ENCODE measurements at regions not wholly inside any gene's neighbourhood (a gene's known extent, or its start where the extent isn't known, plus 50 kb on each side); places are given as distances from the start of the nearest gene placed in this dataset.
A peak's percentile ranks its signal among the peaks of the same experiment; 100 is the strongest.
"Not testable (repeated sequence)": the region's sequence is repeated elsewhere in the genome, so short reads cannot be mapped to it uniquely, and the experiment has no call there.

- Histone ChIP-seq H3K9me3 (ENCODE audit: control insufficient read depth, insufficient read depth, low read length) (no peaks in the 10 kb centered on the region), H3K4me3 (ENCODE audit: low read depth, low read length) (no peak overlapping the region), H3K27ac (ENCODE audit: low read depth, low read length) (no peak overlapping the region), H3K27me3 (ENCODE audit: control insufficient read depth, insufficient read depth, low read length) (peaks cover 6% of the 10 kb centered on the region), H3K4me1 (ENCODE audit: control insufficient read depth, insufficient read depth, low read length) (peaks cover 14% of the 10 kb centered on the region), H3K36me3 (ENCODE audit: control insufficient read depth, insufficient read depth, low read length) (no peaks in the 10 kb centered on the region)
- WGBS (ENCODE audit: insufficient coverage): 77% methylated on average over 26 of the region's 26 CpGs
- DNase-seq (ENCODE audit: low read depth in 4 of 6, low spot score in 6 of 6): no peak
Measured at GRCh38 chrX:140092121-140092520, 126.8 kb upstream of the CXorf66 start.

- H3K4me1 ChIP-seq (ENCODE audit: control insufficient read depth, insufficient read depth, low read length): peaks cover 14% of the 10 kb centered on the region
- peaks cover 6% of the 10 kb centered on the region for H3K27me3 ChIP-seq (ENCODE audit: control insufficient read depth, insufficient read depth, low read length)
- 15% methylated on average over 88 of the region's 88 CpGs for WGBS (ENCODE audit: insufficient coverage)
- H3K27ac ChIP-seq (ENCODE audit: low read depth, low read length): peak overlapping the region; percentile 47
- no peaks in the 10 kb centered on the region for H3K36me3 ChIP-seq (ENCODE audit: control insufficient read depth, insufficient read depth, low read length)
- H3K9me3 ChIP-seq (ENCODE audit: control insufficient read depth, insufficient read depth, low read length): no peaks in the 10 kb centered on the region
- peak in 2 of 6 donors; percentile 56 to 64 for DNase-seq (ENCODE audit: low read depth in 4 of 6, low spot score in 6 of 6)
- peak overlapping the region; percentile 36 for H3K4me3 ChIP-seq (ENCODE audit: low read depth, low read length)
Measured at GRCh38 chrX:140091125-140091886, 126.0 kb upstream of the CXorf66 start.

- no peak for DNase-seq (ENCODE audit: low read depth in 4 of 6, low spot score in 6 of 6)
- peaks cover 14% of the 10 kb centered on the region for H3K4me1 ChIP-seq (ENCODE audit: control insufficient read depth, insufficient read depth, low read length)
- H3K4me3 ChIP-seq (ENCODE audit: low read depth, low read length): peak overlapping the region; percentile 35
- no peaks in the 10 kb centered on the region for H3K36me3 ChIP-seq (ENCODE audit: control insufficient read depth, insufficient read depth, low read length)
- H3K27ac ChIP-seq (ENCODE audit: low read depth, low read length): peak overlapping the region; percentile 33
- H3K27me3 ChIP-seq (ENCODE audit: control insufficient read depth, insufficient read depth, low read length): peaks cover 6% of the 10 kb centered on the region
- H3K9me3 ChIP-seq (ENCODE audit: control insufficient read depth, insufficient read depth, low read length): no peaks in the 10 kb centered on the region
- WGBS (ENCODE audit: insufficient coverage): 19% methylated on average over 3 of the region's 15 CpGs
Measured at GRCh38 chrX:140090800-140091124, 125.4 kb upstream of the CXorf66 start.

DNA sequence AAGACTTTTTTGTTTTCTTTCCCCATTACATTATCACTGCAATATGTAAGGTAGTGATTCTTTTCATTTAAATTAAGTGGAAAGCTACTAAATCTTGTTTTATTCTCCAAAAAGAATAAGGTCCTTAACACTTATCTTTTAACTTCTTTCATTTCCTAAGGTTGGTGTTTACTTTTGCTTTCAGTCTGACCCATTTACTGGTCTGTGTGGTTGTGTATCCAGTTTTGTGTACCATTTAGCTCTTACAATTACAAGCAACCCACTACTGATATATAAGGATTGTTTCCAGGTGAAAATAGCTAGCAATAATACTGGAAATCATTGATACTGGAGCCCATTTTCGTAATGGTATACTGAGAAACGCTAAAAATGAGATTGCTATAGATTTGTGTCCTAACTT, 123.1 kb upstream of the CXorf66 start:
- no peak for DNase-seq (ENCODE audit: low read depth in 4 of 6, low spot score in 6 of 6)
- H3K36me3 ChIP-seq (ENCODE audit: control insufficient read depth, insufficient read depth, low read length): no peaks in the 10 kb centered on the region
- H3K4me1 ChIP-seq (ENCODE audit: control insufficient read depth, insufficient read depth, low read length): peaks cover 14% of the 10 kb centered on the region
- no peak overlapping the region for H3K27ac ChIP-seq (ENCODE audit: low read depth, low read length)
- no peaks in the 10 kb centered on the region for H3K9me3 ChIP-seq (ENCODE audit: control insufficient read depth, insufficient read depth, low read length)
- WGBS (ENCODE audit: insufficient coverage): no CpG with 5 or more reads among the region's 2 CpGs
- no peak overlapping the region for H3K4me3 ChIP-seq (ENCODE audit: low read depth, low read length)
- H3K27me3 ChIP-seq (ENCODE audit: control insufficient read depth, insufficient read depth, low read length): peaks cover 6% of the 10 kb centered on the region

GRCh38 chrX:140087875-140088274, 122.6 kb upstream of the CXorf66 start:
- Histone ChIP-seq H3K27ac (ENCODE audit: low read depth, low read length) (no peak overlapping the region), H3K4me1 (ENCODE audit: control insufficient read depth, insufficient read depth, low read length) (peaks cover 14% of the 10 kb centered on the region), H3K9me3 (ENCODE audit: control insufficient read depth, insufficient read depth, low read length) (no peaks in the 10 kb centered on the region), H3K4me3 (ENCODE audit: low read depth, low read length) (no peak overlapping the region), H3K27me3 (ENCODE audit: control insufficient read depth, insufficient read depth, low read length) (peaks cover 6% of the 10 kb centered on the region), H3K36me3 (ENCODE audit: control insufficient read depth, insufficient read depth, low read length) (no peaks in the 10 kb centered on the region)
- peak in 1 of 6 donors; percentile 28 for DNase-seq (ENCODE audit: low read depth in 4 of 6, low spot score in 6 of 6)
- 30% methylated on average over 2 of the region's 4 CpGs for WGBS (ENCODE audit: insufficient coverage)

DNA sequence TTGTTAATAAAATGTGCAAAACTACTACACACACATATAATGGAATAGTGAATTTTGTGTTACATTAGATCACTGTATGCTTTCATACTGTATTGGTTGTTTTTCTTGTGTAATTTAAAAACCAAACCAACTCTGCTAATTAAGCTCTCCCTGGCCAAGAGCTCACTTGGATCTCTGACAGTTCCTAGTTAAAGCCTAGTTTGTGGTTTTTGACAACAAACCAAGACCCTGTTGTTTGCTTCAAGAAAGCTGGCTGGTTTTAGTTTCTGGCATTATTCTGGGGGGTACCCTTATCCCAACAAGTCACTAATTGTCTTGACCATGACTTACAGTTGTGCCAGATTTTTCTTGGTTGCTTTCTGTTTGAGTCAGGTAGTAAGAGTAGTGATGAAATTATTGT, 121.4 kb upstream of the CXorf66 start:
- H3K27ac ChIP-seq (ENCODE audit: low read depth, low read length): no peak overlapping the region
- peaks cover 7% of the 10 kb centered on the region for H3K4me1 ChIP-seq (ENCODE audit: control insufficient read depth, insufficient read depth, low read length)
- DNase-seq (ENCODE audit: low read depth in 4 of 6, low spot score in 6 of 6): peak in 2 of 6 donors; percentile 18 to 77
- no peak overlapping the region for H3K4me3 ChIP-seq (ENCODE audit: low read depth, low read length)
- no peaks in the 10 kb centered on the region for H3K9me3 ChIP-seq (ENCODE audit: control insufficient read depth, insufficient read depth, low read length)
- H3K36me3 ChIP-seq (ENCODE audit: control insufficient read depth, insufficient read depth, low read length): no peaks in the 10 kb centered on the region
- H3K27me3 ChIP-seq (ENCODE audit: control insufficient read depth, insufficient read depth, low read length): peaks cover 4% of the 10 kb centered on the region

DNA sequence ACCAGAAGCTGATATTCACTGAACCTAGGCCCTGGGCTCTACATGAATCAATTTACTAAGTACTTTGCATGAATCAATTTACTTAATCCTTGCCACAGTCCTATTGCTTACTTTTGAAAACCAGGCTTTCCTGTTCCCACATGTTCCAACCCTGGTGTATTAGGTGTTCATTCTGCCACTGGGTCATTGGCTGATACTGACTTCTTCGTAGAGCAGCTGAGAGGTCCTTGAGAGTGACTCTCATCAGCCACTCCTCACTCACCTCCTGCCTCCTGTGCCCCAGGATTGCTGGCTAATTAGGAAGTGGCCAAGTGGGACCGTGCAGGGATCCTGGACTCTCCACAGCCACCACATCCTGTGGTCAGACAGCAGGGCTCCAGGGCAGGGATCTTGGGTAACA, 109.5 kb upstream of the CXorf66 start:
- DNase-seq (ENCODE audit: low read depth in 4 of 6, low spot score in 6 of 6): not testable (repeated sequence)
- WGBS (ENCODE audit: insufficient coverage): no CpG with 5 or more reads among the region's 2 CpGs

DNA sequence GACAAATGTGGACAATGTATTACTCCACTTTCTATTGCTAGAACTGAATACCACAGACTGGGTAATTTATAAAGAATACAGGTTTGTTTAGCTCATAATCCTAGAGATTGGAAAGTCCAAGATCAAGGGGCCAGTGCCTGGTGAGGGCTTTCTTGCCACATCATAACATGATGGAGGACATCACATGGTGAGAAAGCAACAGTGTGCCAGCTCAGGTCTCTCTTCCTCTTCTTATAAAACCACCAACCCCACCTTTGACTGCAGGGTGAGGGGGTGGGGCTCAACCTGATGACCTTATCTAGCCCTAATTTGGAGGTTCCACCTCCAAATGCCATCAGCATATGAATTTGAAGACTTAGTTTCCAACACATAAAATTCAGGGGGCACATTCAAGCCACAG, 105.7 kb upstream of the CXorf66 start:
- no peak for DNase-seq (ENCODE audit: low read depth in 4 of 6, low spot score in 6 of 6)

More for the DNA sequence above, 109.5 kb upstream of the CXorf66 start:
- not testable (repeated sequence) for H3K27ac ChIP-seq (ENCODE audit: low read depth, low read length); H3K9me3 ChIP-seq (ENCODE audit: control insufficient read depth, insufficient read depth, low read length); H3K27me3 ChIP-seq (ENCODE audit: control insufficient read depth, insufficient read depth, low read length); H3K4me3 ChIP-seq (ENCODE audit: low read depth, low read length); H3K36me3 ChIP-seq (ENCODE audit: control insufficient read depth, insufficient read depth, low read length); H3K4me1 ChIP-seq (ENCODE audit: control insufficient read depth, insufficient read depth, low read length)

GRCh38 chrX:140065961-140066662, 100.8 kb upstream of the CXorf66 start:
- Histone ChIP-seq H3K4me3 (ENCODE audit: low read depth, low read length) (no peak overlapping the region), H3K9me3 (ENCODE audit: control insufficient read depth, insufficient read depth, low read length) (no peaks in the 10 kb centered on the region), H3K27me3 (ENCODE audit: control insufficient read depth, insufficient read depth, low read length) (no peaks in the 10 kb centered on the region), H3K36me3 (ENCODE audit: control insufficient read depth, insufficient read depth, low read length) (no peaks in the 10 kb centered on the region), H3K4me1 (ENCODE audit: control insufficient read depth, insufficient read depth, low read length) (no peaks in the 10 kb centered on the region), H3K27ac (ENCODE audit: low read depth, low read length) (no peak overlapping the region)
- DNase-seq (ENCODE audit: low read depth in 4 of 6, low spot score in 6 of 6): no peak
- WGBS (ENCODE audit: insufficient coverage): 40% methylated on average over 1 of the region's 3 CpGs

More for the DNA sequence above, 105.7 kb upstream of the CXorf66 start:
- Histone ChIP-seq H3K36me3 (ENCODE audit: control insufficient read depth, insufficient read depth, low read length) (no peaks in the 10 kb centered on the region), H3K4me1 (ENCODE audit: control insufficient read depth, insufficient read depth, low read length) (no peaks in the 10 kb centered on the region), H3K27me3 (ENCODE audit: control insufficient read depth, insufficient read depth, low read length) (no peaks in the 10 kb centered on the region), H3K9me3 (ENCODE audit: control insufficient read depth, insufficient read depth, low read length) (no peaks in the 10 kb centered on the region), H3K27ac (ENCODE audit: low read depth, low read length) (no peak overlapping the region), H3K4me3 (ENCODE audit: low read depth, low read length) (no peak overlapping the region)

GRCh38 chrX:140064993-140065392, 99.7 kb upstream of the CXorf66 start:
- Histone ChIP-seq H3K27me3 (ENCODE audit: control insufficient read depth, insufficient read depth, low read length) (no peaks in the 10 kb centered on the region), H3K4me1 (ENCODE audit: control insufficient read depth, insufficient read depth, low read length) (no peaks in the 10 kb centered on the region), H3K36me3 (ENCODE audit: control insufficient read depth, insufficient read depth, low read length) (no peaks in the 10 kb centered on the region), H3K4me3 (ENCODE audit: low read depth, low read length) (no peak overlapping the region), H3K27ac (ENCODE audit: low read depth, low read length) (no peak overlapping the region), H3K9me3 (ENCODE audit: control insufficient read depth, insufficient read depth, low read length) (no peaks in the 10 kb centered on the region)
- DNase-seq (ENCODE audit: low read depth in 4 of 6, low spot score in 6 of 6): no peak
- WGBS (ENCODE audit: insufficient coverage): 44% methylated on average over 4 of the region's 4 CpGs

Data from spinal cord (tissue), 9 donors.